Osteocyte (in vitro differentiated cells): ENCODE measurements at regions not wholly inside any gene's neighbourhood (a gene's known extent, or its start where the extent isn't known, plus 50 kb on each side); places are given as distances from the start of the nearest gene placed in this dataset.

ENCODE experiments used
- DNase-seq: peaks from one replicate; pipeline ENCODE4 v3.0.0; 2021; ENCODE audit warnings: mixed read lengths; ENCODE audit not compliant: unreplicated experiment; ENCODE audit errors: extremely low spot score
- H3K27ac Mint-ChIP-seq: one replicate; pipeline ENCODE4 v1.8.0; 2021; ENCODE audit warnings: mild to moderate bottlenecking, mixed read lengths; ENCODE audit not compliant: unreplicated experiment
- H3K27me3 Mint-ChIP-seq: one replicate; pipeline ENCODE4 v1.8.0; 2021; ENCODE audit warnings: mixed read lengths; ENCODE audit not compliant: unreplicated experiment
- H3K36me3 Mint-ChIP-seq: one replicate; pipeline ENCODE4 v1.8.0; 2021; ENCODE audit warnings: mixed read lengths; ENCODE audit not compliant: unreplicated experiment
- H3K4me1 Mint-ChIP-seq: one replicate; pipeline ENCODE4 v1.8.0; 2021; ENCODE audit warnings: mixed read lengths; ENCODE audit not compliant: unreplicated experiment
- H3K4me3 Mint-ChIP-seq: one replicate; pipeline ENCODE4 v1.8.0; 2021; ENCODE audit warnings: mild to moderate bottlenecking, moderate library complexity, mixed read lengths; ENCODE audit not compliant: unreplicated experiment
- H3K9me3 Mint-ChIP-seq: one replicate; pipeline ENCODE4 v1.8.0; 2021; ENCODE audit warnings: mixed read lengths; ENCODE audit not compliant: unreplicated experiment
- TF ChIP-seq, protein P1 (sequence below): fragments of 200-600 bp; sonication (generic); IDR thresholded peaks from 2 replicates; pipeline ENCODE4 v1.5.0; 2021; ENCODE audit warnings: antibody characterized with exemption, mild to moderate bottlenecking, moderate library complexity

DNA sequence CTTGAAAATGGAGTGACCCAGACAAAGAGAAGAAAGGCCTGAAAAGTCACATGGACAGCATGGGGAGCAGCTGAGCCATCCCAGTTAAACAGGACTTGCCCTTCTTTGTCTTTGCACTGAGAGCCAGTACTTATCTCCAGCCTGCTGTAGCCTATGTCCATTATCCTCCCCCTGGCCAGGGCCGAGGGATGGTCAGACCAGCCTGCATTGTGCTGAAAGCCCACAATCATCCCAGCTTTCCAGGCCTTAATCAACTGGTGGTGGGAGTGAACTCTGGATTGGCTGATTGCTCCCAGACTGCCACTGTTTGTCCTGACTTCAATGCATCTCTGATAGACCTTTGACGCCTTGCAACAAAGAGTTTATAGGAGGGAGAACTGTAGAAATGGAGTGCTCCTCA lies 453.1 kb downstream of the EPHA5 start:
- Mint-ChIP-seq H3K36me3 (no peaks in the 10 kb centered on the region), H3K27me3 (peaks cover 44% of the 10 kb centered on the region), H3K4me3 (no peak overlapping the region), H3K4me1 (no peaks in the 10 kb centered on the region), H3K27ac (no peak overlapping the region), H3K9me3 (no peaks in the 10 kb centered on the region)
- TF ChIP-seq, protein P1, sequence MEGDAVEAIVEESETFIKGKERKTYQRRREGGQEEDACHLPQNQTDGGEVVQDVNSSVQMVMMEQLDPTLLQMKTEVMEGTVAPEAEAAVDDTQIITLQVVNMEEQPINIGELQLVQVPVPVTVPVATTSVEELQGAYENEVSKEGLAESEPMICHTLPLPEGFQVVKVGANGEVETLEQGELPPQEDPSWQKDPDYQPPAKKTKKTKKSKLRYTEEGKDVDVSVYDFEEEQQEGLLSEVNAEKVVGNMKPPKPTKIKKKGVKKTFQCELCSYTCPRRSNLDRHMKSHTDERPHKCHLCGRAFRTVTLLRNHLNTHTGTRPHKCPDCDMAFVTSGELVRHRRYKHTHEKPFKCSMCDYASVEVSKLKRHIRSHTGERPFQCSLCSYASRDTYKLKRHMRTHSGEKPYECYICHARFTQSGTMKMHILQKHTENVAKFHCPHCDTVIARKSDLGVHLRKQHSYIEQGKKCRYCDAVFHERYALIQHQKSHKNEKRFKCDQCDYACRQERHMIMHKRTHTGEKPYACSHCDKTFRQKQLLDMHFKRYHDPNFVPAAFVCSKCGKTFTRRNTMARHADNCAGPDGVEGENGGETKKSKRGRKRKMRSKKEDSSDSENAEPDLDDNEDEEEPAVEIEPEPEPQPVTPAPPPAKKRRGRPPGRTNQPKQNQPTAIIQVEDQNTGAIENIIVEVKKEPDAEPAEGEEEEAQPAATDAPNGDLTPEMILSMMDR: no peak
- no peak for DNase-seq

GRCh38 chr4:65202853-65203236 lies 467.4 kb downstream of the EPHA5 start:
- Mint-ChIP-seq H3K9me3 (no peaks in the 10 kb centered on the region), H3K36me3 (no peaks in the 10 kb centered on the region), H3K27ac (no peak overlapping the region), H3K4me1 (no peaks in the 10 kb centered on the region), H3K27me3 (peaks cover 16% of the 10 kb centered on the region), H3K4me3 (no peak overlapping the region)
- TF ChIP-seq, protein P1: no peak
- DNase-seq: no peak

- DNase-seq: no peak
- H3K9me3 Mint-ChIP-seq: no peaks in the 10 kb centered on the region
- TF ChIP-seq, protein P1: no peak
- no peak overlapping the region for H3K4me3 Mint-ChIP-seq
- H3K36me3 Mint-ChIP-seq: no peaks in the 10 kb centered on the region
- H3K27ac Mint-ChIP-seq: no peak overlapping the region
- peaks cover 21% of the 10 kb centered on the region for H3K27me3 Mint-ChIP-seq
- H3K4me1 Mint-ChIP-seq: no peaks in the 10 kb centered on the region
Observed at GRCh38 chr4:65202165-65202852, 468.0 kb downstream of the EPHA5 start.

- H3K27me3 Mint-ChIP-seq: peaks cover 18% of the 10 kb centered on the region
- H3K36me3 Mint-ChIP-seq: no peaks in the 10 kb centered on the region
- H3K27ac Mint-ChIP-seq: no peak overlapping the region
- H3K9me3 Mint-ChIP-seq: peaks cover 10% of the 10 kb centered on the region
- H3K4me3 Mint-ChIP-seq: no peak overlapping the region
- TF ChIP-seq, protein P1: no peak
- H3K4me1 Mint-ChIP-seq: no peaks in the 10 kb centered on the region
- no peak for DNase-seq
Observed at GRCh38 chr4:65195666-65196065, 474.6 kb downstream of the EPHA5 start.

DNA sequence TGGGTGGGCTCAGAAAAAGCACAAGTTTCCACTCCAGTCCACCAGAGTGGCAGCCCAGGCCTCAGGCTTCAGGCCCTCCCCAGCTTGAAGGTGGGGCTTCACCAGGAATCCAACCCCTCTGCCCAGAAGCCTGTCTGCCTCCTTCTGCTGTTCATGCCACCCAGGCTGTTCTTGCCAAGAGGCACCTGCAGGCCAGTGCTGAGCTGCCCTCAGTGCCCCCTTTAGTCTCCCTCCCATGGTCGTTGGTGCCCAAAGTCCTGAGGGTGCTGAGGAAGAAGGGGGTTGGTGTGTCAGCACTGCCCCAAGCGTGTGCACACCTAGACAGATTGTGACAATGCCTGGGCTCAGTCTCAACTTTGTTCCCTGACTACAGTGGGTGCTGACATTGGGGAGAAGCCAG lies 475.3 kb downstream of the EPHA5 start:
- TF ChIP-seq, protein P1: no peak
- H3K27me3 Mint-ChIP-seq: peaks cover 18% of the 10 kb centered on the region
- H3K4me1 Mint-ChIP-seq: no peaks in the 10 kb centered on the region
- H3K9me3 Mint-ChIP-seq: peaks cover 10% of the 10 kb centered on the region
- no peak overlapping the region for H3K27ac Mint-ChIP-seq
- no peak overlapping the region for H3K4me3 Mint-ChIP-seq
- no peak for DNase-seq
- H3K36me3 Mint-ChIP-seq: no peaks in the 10 kb centered on the region
